Vagina (tissue), 2 donors: ENCODE measurements at regions not wholly inside any gene's neighbourhood (a gene's known extent, or its start where the extent isn't known, plus 50 kb on each side); places are given as distances from the start of the nearest gene placed in this dataset.

Experiments
- CTCF ChIP-seq, 3 experiments: fragments of 450-650 bp in 2 of 3; fragments of 200-600 bp in 1 of 3; sonication (generic) in 1 of 3; IDR thresholded peaks; one replicate each; pipeline ENCODE4 v1.5.1; 2017 to 2019; ENCODE audit warnings: antibody characterized with exemption in 3 of 3, mild to moderate bottlenecking in 2 of 3, moderate library complexity in 2 of 3
- POLR2A ChIP-seq, 2 donors: fragments of 450-650 bp; IDR thresholded peaks; one replicate each; pipeline ENCODE4 v1.6.1; 2017; ENCODE audit warnings: antibody characterized with exemption in 2 of 2, mild to moderate bottlenecking in 2 of 2, moderate library complexity in 2 of 2

DNA sequence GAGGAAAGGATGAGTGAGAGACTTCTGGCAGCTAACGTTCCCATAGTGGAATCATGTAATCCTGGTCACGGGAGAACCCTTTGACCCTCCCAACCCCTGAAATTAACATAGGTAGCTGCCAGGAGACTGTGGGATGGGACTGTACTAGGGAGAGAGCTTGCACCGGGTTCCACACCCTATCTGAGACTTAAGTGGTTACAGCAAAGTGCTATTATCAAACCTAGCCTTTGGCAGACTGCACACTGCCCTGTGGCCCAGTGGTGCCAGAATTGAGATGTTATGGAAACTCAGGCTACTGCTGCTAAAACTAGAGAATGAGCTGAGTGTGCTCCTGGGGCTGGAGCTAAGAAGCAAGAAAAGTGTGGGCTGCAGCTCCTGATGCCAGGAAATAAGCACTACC, 79.6 kb upstream of the PDC start:
- TF ChIP-seq CTCF (IDR thresholded peaks at IDR 0.05) (no peak), POLR2A (IDR thresholded peaks at IDR 0.05) (no peak)
